GM23338 (cell line): ENCODE measurements at regions not wholly inside any gene's neighbourhood (a gene's known extent, or its start where the extent isn't known, plus 50 kb on each side); places are given as distances from the start of the nearest gene placed in this dataset.

Experiments
- ATAC-seq: fragments of 200-7000 bp; cut with Tn5 transposase; 3 replicates; pipeline ENCODE4 v1.9.1; 2020
- DNase-seq: peaks from one replicate; pipeline ENCODE4 v3.0.0-alpha.2; 2015; ENCODE audit warnings: low spot score
- H2AFZ ChIP-seq: fragments of 200-600 bp; sonication (generic); 2 replicates; pipeline ENCODE4 v1.8.0; 2016; ENCODE audit warnings: antibody characterized with exemption, mild to moderate bottlenecking, moderate library complexity
- H3F3A ChIP-seq: fragments of 200-600 bp; sonication (generic); replicated peaks from 2 replicates; pipeline ENCODE4 v1.8.0; 2017; ENCODE audit warnings: antibody characterized with exemption, mixed run types, low read depth
- H3K27ac ChIP-seq: fragments of 200-600 bp; sonication (generic); 2 replicates; pipeline ENCODE4 v1.6.1; 2016; ENCODE audit warnings: low read depth
- H3K27me3 ChIP-seq: fragments of 200-600 bp; sonication (generic); 2 replicates; pipeline ENCODE4 v1.8.0; 2016; ENCODE audit warnings: mild to moderate bottlenecking, mixed run types, moderate library complexity; ENCODE audit not compliant: insufficient read depth
- H3K36me3 ChIP-seq: fragments of 200-600 bp; sonication (generic); 2 replicates; pipeline ENCODE4 v1.8.0; 2016; ENCODE audit warnings: mild to moderate bottlenecking; ENCODE audit not compliant: insufficient read depth
- H3K4me1 ChIP-seq: fragments of 200-600 bp; sonication (generic); 2 replicates; pipeline ENCODE4 v1.8.0; 2016; ENCODE audit warnings: mild to moderate bottlenecking, moderate library complexity; ENCODE audit not compliant: insufficient read depth
- H3K4me2 ChIP-seq: fragments of 200-600 bp; sonication (generic); 2 replicates; pipeline ENCODE4 v1.7.1; 2017; ENCODE audit warnings: mixed run types
- H3K4me3 ChIP-seq: fragments of 200-600 bp; sonication (generic); 2 replicates; pipeline ENCODE4 v1.6.1; 2016; ENCODE audit warnings: mixed run types
- H3K79me2 ChIP-seq: fragments of 200-600 bp; sonication (generic); replicated peaks from 2 replicates; pipeline ENCODE4 v1.8.0; 2017; ENCODE audit warnings: mild to moderate bottlenecking; ENCODE audit not compliant: insufficient read depth
- H3K9me2 ChIP-seq: fragments of 200-600 bp; sonication (generic); 2 replicates; pipeline ENCODE4 v1.8.0; 2017; ENCODE audit not compliant: insufficient read depth
- H4K20me1 ChIP-seq: fragments of 200-600 bp; sonication (generic); replicated peaks from 2 replicates; pipeline ENCODE4 v1.8.0; 2017; ENCODE audit warnings: mild to moderate bottlenecking; ENCODE audit not compliant: insufficient read depth
- H3K27ac Mint-ChIP-seq: 2 replicates; pipeline ENCODE4 v1.8.0; 2020; ENCODE audit warnings: inconsistent platforms, mild to moderate bottlenecking, moderate library complexity, mixed read lengths
- H3K27me3 Mint-ChIP-seq: 3 replicates; pipeline ENCODE4 v1.8.0; 2022; ENCODE audit warnings: low read depth, mild to moderate bottlenecking, moderate library complexity, mixed read lengths, inconsistent platforms; ENCODE audit not compliant: insufficient read depth, poor library complexity
- H3K36me3 Mint-ChIP-seq: 3 replicates; pipeline ENCODE4 v1.8.0; 2021; ENCODE audit warnings: low read depth, mild to moderate bottlenecking, inconsistent platforms, moderate library complexity, mixed read lengths
- H3K4me1 Mint-ChIP-seq: 3 replicates; pipeline ENCODE4 v1.8.0; 2020; ENCODE audit warnings: mild to moderate bottlenecking, inconsistent platforms, mixed read lengths
- H3K4me3 Mint-ChIP-seq: 3 replicates; pipeline ENCODE4 v1.8.0; 2021; ENCODE audit warnings: moderate library complexity, mild to moderate bottlenecking, inconsistent platforms, mixed read lengths
- H3K9me3 Mint-ChIP-seq: 3 replicates; pipeline ENCODE4 v1.8.0; 2020; ENCODE audit warnings: moderate library complexity, mild to moderate bottlenecking, inconsistent platforms, mixed read lengths
- CTCF ChIP-seq, 2 experiments: fragments of 200-600 bp in 1 of 2; sonication (generic) in 1 of 2; conservative IDR thresholded peaks; 2 replicates each; pipeline versions ENCODE4 v1.5.1 to v1.6.1; 2016 to 2017; ENCODE audit warnings: antibody characterized with exemption in 2 of 2, low read depth in 2 of 2, mild to moderate bottlenecking in 2 of 2, moderate library complexity in 1 of 2
- EZH2phosphoT487 ChIP-seq: fragments of 200-600 bp; sonication (generic); IDR thresholded peaks from one replicate; pipeline ENCODE4 v1.8.1; 2018; ENCODE audit warnings: antibody characterized with exemption; ENCODE audit not compliant: unreplicated experiment
- JUNB ChIP-seq: IDR thresholded peaks from one replicate; pipeline ENCODE4 v1.6.1; 2016; ENCODE audit warnings: antibody characterized with exemption; ENCODE audit not compliant: unreplicated experiment
- POLR2AphosphoS5 ChIP-seq: IDR thresholded peaks from 2 replicates; pipeline ENCODE4 v1.6.1; 2016; ENCODE audit warnings: antibody characterized with exemption, low read depth
- STAT1 ChIP-seq: IDR thresholded peaks from one replicate; pipeline ENCODE4 v1.6.1; 2016; ENCODE audit warnings: antibody characterized with exemption; ENCODE audit not compliant: unreplicated experiment
- ZNF331 ChIP-seq: fragments of 250-450 bp; sonication (Bioruptor Pico); IDR thresholded peaks from 2 replicates; pipeline ENCODE4 v1.5.0; 2020; ENCODE audit warnings: low read depth, mild to moderate bottlenecking, moderate library complexity
- ZNF462 ChIP-seq: fragments of 250-450 bp; sonication (Bioruptor Pico); IDR thresholded peaks from 2 replicates; pipeline ENCODE4 v1.5.0; 2020; ENCODE audit warnings: mild to moderate bottlenecking, moderate library complexity

DNA sequence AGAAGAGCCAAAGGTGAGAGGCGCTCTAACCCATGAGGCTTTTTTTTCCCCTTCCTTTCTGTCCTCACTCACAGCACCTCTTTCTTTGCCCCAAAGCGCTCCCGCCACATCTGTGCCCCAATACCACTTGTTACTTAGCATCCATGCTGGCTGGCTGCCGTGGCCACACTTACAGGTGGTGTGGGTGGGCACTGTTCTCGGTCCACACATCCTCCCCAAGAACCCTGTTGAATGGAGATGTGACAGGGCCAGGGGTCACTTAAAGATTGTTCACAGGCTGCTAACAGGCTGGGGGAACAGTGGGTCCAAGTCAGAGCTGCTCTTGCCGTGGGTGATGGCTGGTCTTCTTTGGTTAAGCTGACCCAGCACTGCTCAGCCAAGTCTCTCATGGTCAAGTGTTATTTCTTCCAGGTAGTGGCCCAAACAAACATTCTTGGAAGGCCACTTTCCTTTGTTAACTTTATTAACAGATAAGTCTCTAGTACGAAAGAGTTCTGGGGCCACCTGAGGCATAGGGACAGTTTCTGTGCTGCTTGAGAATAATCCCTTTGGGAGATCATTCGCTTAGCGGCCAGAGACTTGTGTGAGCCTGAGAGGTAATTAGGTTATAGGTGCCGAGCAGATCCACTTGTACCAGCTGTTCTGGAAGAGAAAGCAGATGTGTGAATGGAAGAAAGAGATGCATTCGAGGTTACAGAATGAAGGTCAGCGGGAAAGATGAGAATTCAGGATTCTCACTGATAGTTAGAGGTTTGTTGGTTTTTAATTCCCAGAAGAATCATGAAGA lies 62.6 kb upstream of the IRF2BP2 start:
- Histone ChIP-seq H3K36me3 (no peaks in the 10 kb centered on the region), H3K4me3 (no peak overlapping the region), H3F3A (no peaks in the 10 kb centered on the region), H3K9me2 (no peaks in the 10 kb centered on the region; the same call in 1 of the 2 replicates), H3K4me1 (peaks cover 4% of the 10 kb centered on the region; the same call in 1 of the 2 replicates), H3K4me2 (no peak overlapping the region), H2AFZ (no peak overlapping the region), H3K27me3 (no peaks in the 10 kb centered on the region), H3K27ac (no peak overlapping the region), H3K79me2 (no peaks in the 10 kb centered on the region), H4K20me1 (no peaks in the 10 kb centered on the region)
- peaks cover 5% of the 10 kb centered on the region; the same call in 2 of the 3 replicates for H3K4me1 Mint-ChIP-seq
- no peak overlapping the region for H3K27ac Mint-ChIP-seq
- DNase-seq (no peak), ATAC-seq (no peak)
- peaks cover 3% of the 10 kb centered on the region for H3K27me3 Mint-ChIP-seq
- peaks cover 6% of the 10 kb centered on the region for H3K9me3 Mint-ChIP-seq
- no peak overlapping the region for H3K4me3 Mint-ChIP-seq
- no peak for TF ChIP-seq STAT1
- no peak for TF ChIP-seq ZNF462 (CRISPR knock-in tag)
- no peak for TF ChIP-seq POLR2AphosphoS5
- TF ChIP-seq JUNB: no peak
- no peak for TF ChIP-seq CTCF (conservative IDR thresholded peaks at IDR 0.05; ENCODE audit: low read depth in 2 of 2)
- no peak for TF ChIP-seq EZH2phosphoT487
- no peak for TF ChIP-seq ZNF331 (CRISPR knock-in tag)
- H3K36me3 Mint-ChIP-seq: peaks cover 3% of the 10 kb centered on the region; the same call in 1 of the 3 replicates
